Brain microvascular endothelial cell (primary cell): ENCODE measurements at regions not wholly inside any gene's neighbourhood (a gene's known extent, or its start where the extent isn't known, plus 50 kb on each side); places are given as distances from the start of the nearest gene placed in this dataset.

Experiments used
- DNase-seq: peaks from one replicate; pipeline ENCODE4 v3.0.0-alpha.2; 2020
- H3K27ac ChIP-seq: fragments of 250-450 bp; sonication (Bioruptor Pico); 2 replicates; pipeline ENCODE4 v1.5.1; 2020; ENCODE audit warnings: mild to moderate bottlenecking, moderate library complexity
- H3K27me3 ChIP-seq: fragments of 250-450 bp; sonication (Bioruptor Pico); replicated peaks from 2 replicates; pipeline ENCODE4 v1.5.1; 2020; ENCODE audit warnings: mild to moderate bottlenecking
- H3K36me3 ChIP-seq: fragments of 250-450 bp; sonication (Bioruptor Pico); replicated peaks from 2 replicates; pipeline ENCODE4 v1.5.1; 2020; ENCODE audit warnings: mild to moderate bottlenecking
- H3K4me3 ChIP-seq: 2 replicates; pipeline ENCODE4 v1.5.1; 2011; ENCODE audit warnings: low read depth, mild to moderate bottlenecking, control low read depth, low read length, moderate library complexity
- in situ Hi-C: cut with HindIII; loops from 2 replicates; pipeline ENCODE4 v1.10.0; 2017; ENCODE audit warnings: low sequenced_read_pairs, low pct_ligation_motif_present
- TF ChIP-seq, protein P1 (sequence below): IDR thresholded peaks from 2 replicates; pipeline ENCODE4 v1.5.1; 2011; ENCODE audit warnings: low read depth, mild to moderate bottlenecking, moderate library complexity, low read length, control low read depth, inconsistent platforms; ENCODE audit errors: missing control alignments

DNA sequence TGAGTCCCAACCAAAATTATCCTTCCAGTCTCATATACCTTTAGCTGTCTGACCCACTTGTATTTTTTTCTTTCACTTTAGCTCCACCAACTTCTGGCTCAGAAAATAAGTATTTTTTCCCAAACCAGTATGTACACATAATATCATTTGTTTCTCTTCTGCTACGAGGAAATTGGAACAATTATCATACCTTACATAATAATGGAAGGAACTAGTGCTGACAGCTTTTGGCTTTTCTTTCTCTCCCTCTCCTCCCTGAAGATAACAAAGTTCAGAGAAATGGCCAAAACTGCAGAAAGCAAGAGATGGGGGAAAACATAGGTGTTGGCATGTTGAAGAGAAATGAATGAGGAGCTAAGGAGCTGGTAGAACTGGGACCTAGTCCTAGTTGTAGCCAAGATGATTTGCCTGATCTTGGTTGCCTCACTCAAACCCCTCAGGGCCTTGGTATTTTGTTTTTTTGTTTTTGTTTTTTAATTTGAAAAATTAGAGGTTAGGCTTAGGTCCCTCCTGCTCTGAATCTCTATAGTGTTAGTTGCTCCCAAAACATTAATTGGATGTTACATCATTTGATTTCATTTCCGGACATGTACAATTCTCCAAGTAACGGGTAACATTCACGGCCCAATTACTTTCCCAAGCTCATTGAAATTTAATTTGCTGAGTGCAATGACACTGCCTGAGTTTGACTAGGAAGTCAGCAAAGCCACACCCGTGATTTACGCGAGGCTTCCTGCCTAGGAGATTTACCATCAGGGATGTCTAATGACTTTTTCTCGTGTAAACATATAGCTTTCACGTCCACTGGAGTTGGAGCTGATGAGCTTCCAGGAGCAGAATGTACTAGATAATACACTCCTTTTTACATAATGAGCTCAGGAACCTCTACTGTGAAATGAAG is 291.6 kb downstream of the TLE1 start:
- H3K4me3 ChIP-seq: no peak overlapping the region

DNA sequence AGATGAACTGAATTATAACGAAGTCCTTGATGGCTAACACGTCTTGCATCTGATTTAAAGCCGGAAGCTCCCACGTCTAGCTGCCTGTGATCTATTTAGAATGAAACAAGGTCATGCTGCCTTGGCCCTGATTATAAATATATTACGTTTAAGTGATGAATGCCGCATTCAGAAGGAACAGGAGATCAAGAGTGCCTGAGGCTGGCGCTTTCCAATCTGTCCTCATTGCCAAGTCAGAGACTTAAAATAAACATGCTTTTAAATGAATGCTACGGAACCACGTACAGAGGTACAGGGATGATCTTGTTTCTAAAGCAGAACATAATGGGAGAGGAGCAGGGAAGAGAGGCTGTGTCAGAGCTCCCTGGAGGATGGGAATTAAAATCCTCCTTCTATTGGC is 292.8 kb downstream of the TLE1 start:
- TF ChIP-seq, protein P1, sequence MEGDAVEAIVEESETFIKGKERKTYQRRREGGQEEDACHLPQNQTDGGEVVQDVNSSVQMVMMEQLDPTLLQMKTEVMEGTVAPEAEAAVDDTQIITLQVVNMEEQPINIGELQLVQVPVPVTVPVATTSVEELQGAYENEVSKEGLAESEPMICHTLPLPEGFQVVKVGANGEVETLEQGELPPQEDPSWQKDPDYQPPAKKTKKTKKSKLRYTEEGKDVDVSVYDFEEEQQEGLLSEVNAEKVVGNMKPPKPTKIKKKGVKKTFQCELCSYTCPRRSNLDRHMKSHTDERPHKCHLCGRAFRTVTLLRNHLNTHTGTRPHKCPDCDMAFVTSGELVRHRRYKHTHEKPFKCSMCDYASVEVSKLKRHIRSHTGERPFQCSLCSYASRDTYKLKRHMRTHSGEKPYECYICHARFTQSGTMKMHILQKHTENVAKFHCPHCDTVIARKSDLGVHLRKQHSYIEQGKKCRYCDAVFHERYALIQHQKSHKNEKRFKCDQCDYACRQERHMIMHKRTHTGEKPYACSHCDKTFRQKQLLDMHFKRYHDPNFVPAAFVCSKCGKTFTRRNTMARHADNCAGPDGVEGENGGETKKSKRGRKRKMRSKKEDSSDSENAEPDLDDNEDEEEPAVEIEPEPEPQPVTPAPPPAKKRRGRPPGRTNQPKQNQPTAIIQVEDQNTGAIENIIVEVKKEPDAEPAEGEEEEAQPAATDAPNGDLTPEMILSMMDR: no peak
- in situ Hi-C loops: no loop called here
- DNase-seq: no peak
- Histone ChIP-seq H3K36me3 (no peaks in the 10 kb centered on the region), H3K27ac (no peak overlapping the region), H3K27me3 (no peaks in the 10 kb centered on the region), H3K4me3 (no peak overlapping the region)

More for the DNA sequence above, 291.6 kb downstream of the TLE1 start:
- TF ChIP-seq, protein P1: no peak
- DNase-seq: no peak
- no peaks in the 10 kb centered on the region for H3K36me3 ChIP-seq
- H3K27ac ChIP-seq: no peak overlapping the region
- in situ Hi-C loops: no loop called here
- H3K27me3 ChIP-seq: no peaks in the 10 kb centered on the region

DNA sequence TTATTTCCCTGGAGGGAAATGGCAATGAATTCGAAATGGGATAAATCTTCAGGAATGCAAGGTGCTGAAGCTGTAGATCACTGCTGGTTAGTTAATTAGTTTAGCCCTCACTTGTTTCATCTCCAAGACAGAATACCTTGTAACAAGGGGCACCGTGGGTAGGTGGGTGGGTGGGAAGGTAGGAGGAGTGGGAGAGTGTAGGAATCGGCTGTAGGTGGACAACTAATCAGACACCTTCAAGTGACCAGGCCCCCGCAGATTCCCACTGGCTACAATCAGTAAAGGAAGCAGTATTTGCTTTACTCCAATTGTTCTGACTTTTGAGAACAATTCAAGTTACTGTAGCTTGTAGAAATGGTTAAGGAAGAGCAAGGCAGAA is 293.7 kb downstream of the TLE1 start:
- in situ Hi-C loops: no loop called here

DNA sequence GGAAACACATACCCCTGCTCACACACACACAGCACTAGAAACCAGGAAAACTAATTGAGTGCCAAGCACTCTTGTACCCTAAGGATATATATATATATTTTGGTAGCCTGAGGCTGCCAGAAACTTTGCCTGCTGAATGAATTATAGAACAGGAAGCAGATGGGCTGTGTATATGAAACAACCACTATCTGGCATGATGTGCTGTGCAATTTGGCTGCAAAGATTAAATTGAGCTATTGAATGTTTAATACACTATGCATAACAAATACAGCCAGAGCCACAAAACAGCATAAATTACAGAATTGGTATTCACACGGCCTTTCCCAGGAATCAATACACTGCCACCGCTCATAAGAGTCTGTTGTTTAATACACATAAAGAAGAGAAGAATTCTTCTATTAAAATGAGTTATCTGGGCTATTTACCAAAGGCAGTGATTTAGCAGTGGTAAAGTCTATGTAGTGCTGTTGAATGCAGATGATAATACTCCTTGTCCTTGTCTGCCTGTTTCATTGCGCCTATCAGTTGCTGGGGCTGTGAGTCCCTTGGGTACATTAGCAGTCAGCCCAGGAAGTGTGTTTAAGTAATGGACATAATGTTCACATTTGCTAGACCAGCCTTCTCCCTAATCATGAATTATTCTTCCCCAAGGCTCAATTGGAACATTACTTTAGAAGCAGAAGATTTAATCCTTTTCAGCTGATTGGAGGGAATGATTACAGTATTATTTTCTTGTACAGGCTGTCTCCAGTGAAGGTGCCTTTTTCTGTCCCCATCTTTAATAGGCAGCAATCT is 294.3 kb downstream of the TLE1 start:
- in situ Hi-C loops: no loop called here
- Histone ChIP-seq H3K27me3 (no peaks in the 10 kb centered on the region), H3K27ac (no peak overlapping the region), H3K4me3 (no peak overlapping the region), H3K36me3 (no peaks in the 10 kb centered on the region)
- TF ChIP-seq, protein P1: no peak
- DNase-seq: no peak

More for the DNA sequence above, 293.7 kb downstream of the TLE1 start:
- Histone ChIP-seq H3K36me3 (no peaks in the 10 kb centered on the region), H3K27me3 (no peaks in the 10 kb centered on the region), H3K27ac (no peak overlapping the region), H3K4me3 (no peak overlapping the region)
- DNase-seq: no peak
- TF ChIP-seq, protein P1: no peak

DNA sequence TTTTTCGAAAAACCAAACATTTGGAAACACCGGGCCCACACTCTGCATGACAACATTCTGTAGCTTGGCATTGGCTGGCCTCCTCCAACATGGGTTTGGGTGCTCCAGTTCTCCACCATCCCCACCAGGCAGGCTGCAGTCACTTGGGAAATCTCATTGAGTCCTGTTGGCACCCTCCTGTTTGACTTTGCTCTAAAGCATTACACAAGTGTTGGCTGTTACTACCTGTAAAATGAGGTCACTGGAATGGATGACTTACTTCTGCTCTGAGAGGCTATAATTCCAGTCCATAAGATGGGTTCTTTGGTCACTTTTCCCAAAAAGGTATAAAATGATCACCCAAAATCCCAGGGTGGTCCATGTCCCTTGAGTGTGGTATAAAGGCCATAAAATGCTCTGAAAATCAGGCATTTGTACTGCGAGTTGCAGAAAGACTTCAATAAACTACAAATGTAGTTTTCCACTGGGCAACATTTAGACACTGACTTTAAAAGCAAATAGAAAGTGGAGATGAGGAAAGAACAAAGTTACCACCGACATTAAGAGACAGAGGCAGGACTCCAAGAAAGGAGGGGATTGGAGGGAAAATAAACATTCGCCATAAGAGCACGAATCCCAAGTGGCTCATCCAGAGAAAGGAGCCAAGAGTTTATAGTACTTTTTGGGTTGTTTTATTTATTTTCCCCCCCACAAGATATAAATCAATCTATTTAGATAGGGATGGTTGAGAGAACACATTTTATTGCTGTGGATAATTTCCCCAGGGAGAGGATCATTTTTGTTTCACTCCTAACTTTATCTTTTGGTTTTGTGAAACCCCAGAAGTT is 295.1 kb downstream of the TLE1 start:
- in situ Hi-C loops: no loop called here
- H3K27me3 ChIP-seq: no peaks in the 10 kb centered on the region
- no peak for DNase-seq
- no peak overlapping the region for H3K4me3 ChIP-seq
- H3K36me3 ChIP-seq: no peaks in the 10 kb centered on the region
- no peak overlapping the region for H3K27ac ChIP-seq
- TF ChIP-seq, protein P1: no peak
